ENCODE measurements at regions not wholly inside any gene's neighbourhood (a gene's known extent, or its start where the extent isn't known, plus 50 kb on each side); places are given as distances from the start of the nearest gene placed in this dataset.

DNA sequence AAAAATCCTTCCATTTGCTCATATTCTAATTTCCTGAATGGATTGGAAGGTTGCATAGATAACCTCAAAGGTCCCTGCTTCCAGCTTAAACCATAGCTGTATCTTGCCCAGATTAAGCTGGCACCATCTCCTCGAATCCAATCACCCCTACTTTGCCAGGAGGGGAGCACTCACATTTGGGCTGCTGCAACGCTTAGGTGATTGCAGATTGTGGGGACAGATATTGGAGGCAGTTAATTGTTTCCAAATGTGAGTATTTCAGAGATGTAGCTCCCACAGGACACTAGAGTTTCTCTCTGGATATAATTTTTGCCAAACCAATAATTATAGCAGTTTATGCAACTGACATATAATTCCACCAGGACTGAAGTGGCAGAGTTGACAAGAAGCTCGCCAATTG is 53.5 kb upstream of the ACSL1 start:
- H3K4me1 Mint-ChIP-seq = peaks cover 6% of the 10 kb centered on the region
- peaks cover 8% of the 10 kb centered on the region for H3K27me3 Mint-ChIP-seq (ENCODE audit: low read depth, poor library complexity)
- no peak overlapping the region for H3K4me3 Mint-ChIP-seq
- no peaks in the 10 kb centered on the region for H3K36me3 Mint-ChIP-seq (ENCODE audit: low read depth)
- H3K27ac Mint-ChIP-seq = no peak overlapping the region
- TF ChIP-seq, protein P1, sequence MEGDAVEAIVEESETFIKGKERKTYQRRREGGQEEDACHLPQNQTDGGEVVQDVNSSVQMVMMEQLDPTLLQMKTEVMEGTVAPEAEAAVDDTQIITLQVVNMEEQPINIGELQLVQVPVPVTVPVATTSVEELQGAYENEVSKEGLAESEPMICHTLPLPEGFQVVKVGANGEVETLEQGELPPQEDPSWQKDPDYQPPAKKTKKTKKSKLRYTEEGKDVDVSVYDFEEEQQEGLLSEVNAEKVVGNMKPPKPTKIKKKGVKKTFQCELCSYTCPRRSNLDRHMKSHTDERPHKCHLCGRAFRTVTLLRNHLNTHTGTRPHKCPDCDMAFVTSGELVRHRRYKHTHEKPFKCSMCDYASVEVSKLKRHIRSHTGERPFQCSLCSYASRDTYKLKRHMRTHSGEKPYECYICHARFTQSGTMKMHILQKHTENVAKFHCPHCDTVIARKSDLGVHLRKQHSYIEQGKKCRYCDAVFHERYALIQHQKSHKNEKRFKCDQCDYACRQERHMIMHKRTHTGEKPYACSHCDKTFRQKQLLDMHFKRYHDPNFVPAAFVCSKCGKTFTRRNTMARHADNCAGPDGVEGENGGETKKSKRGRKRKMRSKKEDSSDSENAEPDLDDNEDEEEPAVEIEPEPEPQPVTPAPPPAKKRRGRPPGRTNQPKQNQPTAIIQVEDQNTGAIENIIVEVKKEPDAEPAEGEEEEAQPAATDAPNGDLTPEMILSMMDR (IDR thresholded peaks at IDR 0.05) = no peak
- no peaks in the 10 kb centered on the region for H3K9me3 Mint-ChIP-seq
- DNase-seq = no peak

DNA sequence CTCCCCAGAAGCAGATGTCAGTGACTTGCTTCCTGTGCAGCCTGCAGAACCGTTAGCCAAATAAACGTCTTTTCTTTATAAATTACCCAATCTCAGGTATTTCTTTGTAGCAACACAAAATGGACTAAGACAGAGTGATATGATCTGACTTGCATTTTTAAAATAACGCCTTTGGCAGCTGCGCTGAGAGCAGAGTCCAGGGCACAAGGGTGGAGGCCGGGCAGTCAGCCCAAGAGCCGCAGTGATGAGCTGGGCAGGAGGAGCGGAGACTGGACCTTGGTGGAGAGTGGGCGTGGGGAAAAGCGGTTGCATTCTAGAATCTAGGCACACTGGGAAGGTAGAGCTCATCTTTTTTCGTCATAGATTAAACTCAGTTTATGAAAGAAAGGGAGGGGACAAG is 56.5 kb upstream of the ACSL1 start:
- Mint-ChIP-seq H3K27me3 (ENCODE audit: low read depth, poor library complexity) (peaks cover 4% of the 10 kb centered on the region), H3K9me3 (no peaks in the 10 kb centered on the region), H3K4me1 (peaks cover 13% of the 10 kb centered on the region), H3K4me3 (no peak overlapping the region), H3K27ac (no peak overlapping the region), H3K36me3 (ENCODE audit: low read depth) (no peaks in the 10 kb centered on the region)
- TF ChIP-seq, protein P1 (IDR thresholded peaks at IDR 0.05) = no peak
- no peak for DNase-seq

DNA sequence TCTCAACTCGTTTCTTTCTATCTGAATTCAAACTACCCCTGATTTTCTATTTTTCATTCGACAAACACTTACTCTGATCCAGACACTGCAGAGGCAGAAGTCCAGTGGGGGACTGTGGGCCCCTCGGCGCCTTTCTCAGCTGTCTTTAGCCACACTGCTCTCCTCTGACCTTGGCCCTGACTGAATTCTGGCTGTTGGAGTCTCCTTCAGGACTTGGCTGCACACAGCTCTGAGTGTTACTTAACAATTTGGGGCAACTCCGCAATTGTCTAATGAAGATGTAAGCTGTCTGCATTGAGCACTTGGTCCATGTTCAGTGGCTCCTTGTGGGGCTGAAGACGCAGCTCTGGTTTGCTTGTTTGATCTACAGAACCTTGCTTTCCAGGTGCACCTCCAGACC is 57.3 kb upstream of the ACSL1 start:
- peaks cover 6% of the 10 kb centered on the region for H3K27me3 Mint-ChIP-seq (ENCODE audit: low read depth, poor library complexity)
- TF ChIP-seq, protein P1 (IDR thresholded peaks at IDR 0.05) = no peak
- H3K27ac Mint-ChIP-seq = no peak overlapping the region

DNA sequence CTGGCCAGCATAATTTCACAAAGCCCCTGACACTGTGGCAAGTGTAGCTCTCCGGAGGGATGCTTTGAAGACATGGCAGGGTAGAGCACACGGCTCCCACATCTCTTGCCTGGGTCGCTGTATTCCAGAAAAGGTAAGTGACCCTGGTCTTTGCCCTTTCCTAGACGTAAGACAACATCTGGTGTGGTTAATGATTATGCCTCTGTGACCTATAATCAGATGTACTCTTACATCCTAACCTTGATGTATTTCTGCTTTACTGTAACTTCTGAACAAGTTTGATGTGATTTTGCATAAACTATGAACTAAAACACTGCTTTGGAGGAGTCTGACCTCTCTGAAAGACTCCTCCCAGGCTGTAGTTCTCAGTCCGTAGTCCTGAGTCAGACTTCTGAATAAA is 59.1 kb upstream of the ACSL1 start:
- TF ChIP-seq, protein P1 (IDR thresholded peaks at IDR 0.05) = no peak
- DNase-seq = no peak
- no peaks in the 10 kb centered on the region for H3K9me3 Mint-ChIP-seq
- peaks cover 21% of the 10 kb centered on the region for H3K4me1 Mint-ChIP-seq
- H3K27me3 Mint-ChIP-seq (ENCODE audit: low read depth, poor library complexity) = peaks cover 2% of the 10 kb centered on the region
- H3K4me3 Mint-ChIP-seq = no peak overlapping the region
- no peaks in the 10 kb centered on the region for H3K36me3 Mint-ChIP-seq (ENCODE audit: low read depth)
- H3K27ac Mint-ChIP-seq = peak overlapping the region; percentile 52

More for the DNA sequence above, 57.3 kb upstream of the ACSL1 start:
- peaks cover 13% of the 10 kb centered on the region for H3K4me1 Mint-ChIP-seq
- no peaks in the 10 kb centered on the region for H3K9me3 Mint-ChIP-seq
- DNase-seq = no peak
- H3K36me3 Mint-ChIP-seq (ENCODE audit: low read depth) = no peaks in the 10 kb centered on the region
- no peak overlapping the region for H3K4me3 Mint-ChIP-seq

DNA sequence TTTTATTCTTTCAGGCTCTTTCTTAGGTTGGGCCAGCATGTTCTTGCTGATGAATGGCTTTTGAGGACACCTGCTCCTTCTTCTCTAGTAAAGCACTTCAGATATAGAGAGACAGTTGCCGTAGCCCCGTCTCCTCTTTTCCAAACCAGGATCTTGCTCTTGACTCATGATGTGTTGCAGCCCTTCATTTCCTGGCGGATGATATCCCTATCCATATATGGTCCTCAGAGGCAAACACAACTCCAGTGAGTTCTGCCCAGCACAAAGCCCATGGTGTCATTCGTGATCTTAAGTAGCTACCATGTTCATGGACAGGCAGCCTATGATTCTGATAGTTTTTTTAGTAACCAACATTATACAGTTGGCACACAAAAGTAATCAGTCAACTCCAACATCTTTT is 59.8 kb upstream of the ACSL1 start:
- Mint-ChIP-seq H3K4me3 (no peak overlapping the region), H3K27ac (peak overlapping the region; percentile 21), H3K9me3 (no peaks in the 10 kb centered on the region), H3K4me1 (peaks cover 28% of the 10 kb centered on the region), H3K27me3 (ENCODE audit: low read depth, poor library complexity) (peaks cover 2% of the 10 kb centered on the region), H3K36me3 (ENCODE audit: low read depth) (no peaks in the 10 kb centered on the region)
- DNase-seq = no peak
- TF ChIP-seq, protein P1 (IDR thresholded peaks at IDR 0.05) = no peak

DNA sequence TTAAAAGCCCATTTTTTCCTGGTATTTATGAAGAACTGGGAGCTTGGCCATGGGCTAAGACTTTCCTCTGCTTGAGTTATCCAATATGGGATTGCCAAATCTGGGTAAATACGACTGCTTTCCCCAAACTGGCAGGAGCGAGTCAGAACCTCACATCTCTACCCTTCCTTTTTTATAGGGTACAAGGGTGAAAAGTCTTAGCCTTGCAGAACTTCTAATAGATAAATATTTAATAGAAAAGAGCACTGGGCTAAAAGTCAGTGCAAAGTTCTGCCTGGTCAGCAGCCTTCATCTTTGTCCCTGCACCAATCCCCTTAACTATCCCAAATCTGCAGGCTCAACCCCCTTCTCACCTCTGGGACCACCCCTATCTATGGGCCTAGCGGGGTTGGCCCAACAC is 61.6 kb upstream of the ACSL1 start:
- TF ChIP-seq, protein P1 (IDR thresholded peaks at IDR 0.05) = no peak
- no peak for DNase-seq
- H3K27ac Mint-ChIP-seq = no peak overlapping the region
- H3K27me3 Mint-ChIP-seq (ENCODE audit: low read depth, poor library complexity) = peaks cover 2% of the 10 kb centered on the region
- no peaks in the 10 kb centered on the region for H3K9me3 Mint-ChIP-seq
- H3K4me1 Mint-ChIP-seq = peaks cover 32% of the 10 kb centered on the region
- H3K36me3 Mint-ChIP-seq (ENCODE audit: low read depth) = no peaks in the 10 kb centered on the region
- no peak overlapping the region for H3K4me3 Mint-ChIP-seq

All from nephron progenitor cell (in vitro differentiated cells).